ENCODE measurements at regions not wholly inside any gene's neighbourhood (a gene's known extent, or its start where the extent isn't known, plus 50 kb on each side); places are given as distances from the start of the nearest gene placed in this dataset.

DNA sequence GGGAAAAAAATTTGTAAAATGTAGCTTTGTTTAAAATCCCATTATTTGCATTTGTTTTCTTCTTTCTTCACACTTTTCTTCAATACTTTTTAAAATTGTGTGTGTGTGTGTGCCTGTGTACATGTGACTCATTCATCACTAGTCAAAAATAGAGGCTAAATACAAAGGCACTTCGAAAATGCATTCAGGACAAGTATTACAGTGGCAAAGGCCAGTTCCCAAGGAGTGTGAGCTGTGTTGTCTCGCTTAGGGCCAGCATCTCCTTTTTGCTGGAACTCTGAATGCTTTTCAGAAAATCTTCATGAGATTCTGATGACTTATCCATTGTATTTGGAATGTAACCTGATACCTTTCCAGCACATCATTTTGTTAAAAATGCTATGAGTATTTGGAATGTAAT is 288.5 kb upstream of the CNR1 start:
- no peak for TF ChIP-seq CTCF (IDR thresholded peaks at IDR 0.05; ENCODE audit: low read length)
- TF ChIP-seq EZH2phosphoT487 (IDR thresholded peaks at IDR 0.05; ENCODE audit: low read length): no peak
- no peak for TF ChIP-seq EZH2 (optimal IDR thresholded peaks at IDR 0.05; ENCODE audit: low read depth, low read length)

Measured in MM.1S (cell line).